ENCODE measurements at regions not wholly inside any gene's neighbourhood (a gene's known extent, or its start where the extent isn't known, plus 50 kb on each side); places are given as distances from the start of the nearest gene placed in this dataset.
A peak's percentile ranks its signal among the peaks of the same experiment; 100 is the strongest.

DNA sequence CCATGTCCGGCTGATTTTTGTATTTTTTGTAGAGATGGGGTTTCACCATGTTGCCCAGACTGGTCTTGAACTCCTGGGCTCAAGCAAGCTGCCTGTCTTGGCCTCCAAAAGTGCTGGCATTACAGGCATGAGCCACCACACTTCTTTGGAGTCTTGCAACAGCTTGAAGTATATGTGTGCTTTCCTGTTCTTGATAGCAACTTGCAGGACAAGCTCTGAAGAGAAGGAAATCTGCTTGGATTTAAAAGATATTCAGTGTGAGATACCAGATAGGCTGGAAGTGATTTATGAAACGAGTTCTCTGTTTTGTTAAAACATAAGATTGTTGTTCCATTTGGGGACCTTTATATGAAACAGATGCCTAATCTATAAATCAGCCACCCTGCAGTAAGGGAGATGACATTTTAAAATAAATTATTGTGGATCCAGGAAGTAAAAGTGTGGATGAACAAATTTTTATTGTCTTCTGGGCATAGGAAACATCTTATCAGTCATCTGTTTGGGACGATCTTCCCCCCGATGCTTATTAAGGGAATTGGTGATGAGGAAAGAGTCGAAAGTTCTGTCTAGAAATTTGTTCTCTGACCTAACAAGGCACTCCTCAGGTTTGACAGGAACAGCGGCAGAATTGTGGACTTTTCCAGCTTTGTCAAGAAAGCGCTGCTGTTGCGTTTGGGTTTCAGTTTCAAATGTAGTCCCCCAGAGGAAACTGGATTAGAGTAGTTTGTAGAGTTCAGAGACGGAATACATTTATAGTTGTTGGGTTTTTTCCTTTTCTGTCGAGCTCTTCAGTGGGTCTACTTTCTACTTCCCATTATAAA lies 53.7 kb upstream of the MAGI1 start:
- Histone ChIP-seq H3K36me3 (no peaks in the 10 kb centered on the region), H3K27me3 (no peaks in the 10 kb centered on the region), H3K27ac (no peak overlapping the region), H3K4me3 (no peak overlapping the region), H3K9me3 (peaks cover 0 to 11% (median 7%) of the 10 kb centered on the region in 4 donors), H3K4me1 (no peaks in the 10 kb centered on the region)
- DNase-seq = peak in 1 of 2 donors; percentile 73
- WGBS, 5 donors = 43 to 56% (median 54%) methylated on average over 10 of the region's 10 CpGs
- no peak for TF ChIP-seq POLR2AphosphoS5 (IDR thresholded peaks at IDR 0.05)
- TF ChIP-seq, protein P1, sequence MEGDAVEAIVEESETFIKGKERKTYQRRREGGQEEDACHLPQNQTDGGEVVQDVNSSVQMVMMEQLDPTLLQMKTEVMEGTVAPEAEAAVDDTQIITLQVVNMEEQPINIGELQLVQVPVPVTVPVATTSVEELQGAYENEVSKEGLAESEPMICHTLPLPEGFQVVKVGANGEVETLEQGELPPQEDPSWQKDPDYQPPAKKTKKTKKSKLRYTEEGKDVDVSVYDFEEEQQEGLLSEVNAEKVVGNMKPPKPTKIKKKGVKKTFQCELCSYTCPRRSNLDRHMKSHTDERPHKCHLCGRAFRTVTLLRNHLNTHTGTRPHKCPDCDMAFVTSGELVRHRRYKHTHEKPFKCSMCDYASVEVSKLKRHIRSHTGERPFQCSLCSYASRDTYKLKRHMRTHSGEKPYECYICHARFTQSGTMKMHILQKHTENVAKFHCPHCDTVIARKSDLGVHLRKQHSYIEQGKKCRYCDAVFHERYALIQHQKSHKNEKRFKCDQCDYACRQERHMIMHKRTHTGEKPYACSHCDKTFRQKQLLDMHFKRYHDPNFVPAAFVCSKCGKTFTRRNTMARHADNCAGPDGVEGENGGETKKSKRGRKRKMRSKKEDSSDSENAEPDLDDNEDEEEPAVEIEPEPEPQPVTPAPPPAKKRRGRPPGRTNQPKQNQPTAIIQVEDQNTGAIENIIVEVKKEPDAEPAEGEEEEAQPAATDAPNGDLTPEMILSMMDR (IDR thresholded peaks at IDR 0.05) = no peak
- TF ChIP-seq EP300 (IDR thresholded peaks at IDR 0.05) = no peak
- TF ChIP-seq POLR2A (IDR thresholded peaks at IDR 0.05) = no peak
- intact Hi-C loops (cut with DNase I; ENCODE audit: low total_unique reads) = no loop called here

Measured in stomach (tissue), 8 donors.